SK-N-MC (cell line): ENCODE measurements at regions not wholly inside any gene's neighbourhood (a gene's known extent, or its start where the extent isn't known, plus 50 kb on each side); places are given as distances from the start of the nearest gene placed in this dataset.

Experiments used
- EZH2 ChIP-seq: fragments of 200-600 bp; sonication (generic); IDR thresholded peaks from one replicate; pipeline ENCODE4 v1.6.1; 2017; ENCODE audit warnings: antibody characterized with exemption
- POLR2AphosphoS5 ChIP-seq: IDR thresholded peaks from 2 replicates; pipeline ENCODE4 v1.6.1; 2012; ENCODE audit warnings: mild to moderate bottlenecking, low read depth, low read length, borderline replicate concordance

GRCh38 chr5:30768056-30768690 is 425.3 kb upstream of the CDH6 start:
- TF ChIP-seq POLR2AphosphoS5 (no peak), EZH2 (no peak)
